ENCODE measurements at regions not wholly inside any gene's neighbourhood (a gene's known extent, or its start where the extent isn't known, plus 50 kb on each side); places are given as distances from the start of the nearest gene placed in this dataset.

- H3K4me1 ChIP-seq (ENCODE audit: control insufficient read depth, insufficient read depth, low read length): no peaks in the 10 kb centered on the region
- no peaks in the 10 kb centered on the region for H3K36me3 ChIP-seq (ENCODE audit: control insufficient read depth, insufficient read depth, low read length)
- no peak overlapping the region for H3K4me3 ChIP-seq (ENCODE audit: low read length)
- H3K9ac ChIP-seq (ENCODE audit: low read length): no peak overlapping the region
- peaks cover 6% of the 10 kb centered on the region for H3K27me3 ChIP-seq (ENCODE audit: control insufficient read depth, insufficient read depth, low read length)
- H3K9me3 ChIP-seq (ENCODE audit: control insufficient read depth, low read length): no peaks in the 10 kb centered on the region
Measured at GRCh38 chr2:136448986-136449780, 316.2 kb upstream of the THSD7B start.

- no peaks in the 10 kb centered on the region for H3K36me3 ChIP-seq (ENCODE audit: control insufficient read depth, insufficient read depth, low read length)
- H3K9ac ChIP-seq (ENCODE audit: low read length): no peak overlapping the region
- no peaks in the 10 kb centered on the region for H3K4me1 ChIP-seq (ENCODE audit: control insufficient read depth, insufficient read depth, low read length)
- no peaks in the 10 kb centered on the region for H3K9me3 ChIP-seq (ENCODE audit: control insufficient read depth, low read length)
- peaks cover 6% of the 10 kb centered on the region for H3K27me3 ChIP-seq (ENCODE audit: control insufficient read depth, insufficient read depth, low read length)
- no peak overlapping the region for H3K4me3 ChIP-seq (ENCODE audit: low read length)
Measured at GRCh38 chr2:136448432-136448831, 316.9 kb upstream of the THSD7B start.

- no peaks in the 10 kb centered on the region for H3K36me3 ChIP-seq (ENCODE audit: control insufficient read depth, insufficient read depth, low read length)
- H3K9ac ChIP-seq (ENCODE audit: low read length): no peak overlapping the region
- H3K4me3 ChIP-seq (ENCODE audit: low read length): no peak overlapping the region
- H3K9me3 ChIP-seq (ENCODE audit: control insufficient read depth, low read length): no peaks in the 10 kb centered on the region
- H3K27me3 ChIP-seq (ENCODE audit: control insufficient read depth, insufficient read depth, low read length): peaks cover 6% of the 10 kb centered on the region
- H3K4me1 ChIP-seq (ENCODE audit: control insufficient read depth, insufficient read depth, low read length): no peaks in the 10 kb centered on the region
Measured at GRCh38 chr2:136444323-136444722, 321.0 kb upstream of the THSD7B start.

GRCh38 chr2:136443661-136444060 lies 321.7 kb upstream of the THSD7B start:
- no peak overlapping the region for H3K9ac ChIP-seq (ENCODE audit: low read length)
- peaks cover 6% of the 10 kb centered on the region for H3K27me3 ChIP-seq (ENCODE audit: control insufficient read depth, insufficient read depth, low read length)
- H3K4me3 ChIP-seq (ENCODE audit: low read length): no peak overlapping the region

GRCh38 chr2:136441979-136442714 lies 323.2 kb upstream of the THSD7B start:
- Histone ChIP-seq H3K27me3 (ENCODE audit: control insufficient read depth, insufficient read depth, low read length) (no peaks in the 10 kb centered on the region), H3K4me1 (ENCODE audit: control insufficient read depth, insufficient read depth, low read length) (no peaks in the 10 kb centered on the region), H3K9me3 (ENCODE audit: control insufficient read depth, low read length) (no peaks in the 10 kb centered on the region), H3K9ac (ENCODE audit: low read length) (no peak overlapping the region), H3K4me3 (ENCODE audit: low read length) (no peak overlapping the region), H3K36me3 (ENCODE audit: control insufficient read depth, insufficient read depth, low read length) (no peaks in the 10 kb centered on the region)

More at GRCh38 chr2:136443661-136444060, 321.7 kb upstream of the THSD7B start:
- no peaks in the 10 kb centered on the region for H3K36me3 ChIP-seq (ENCODE audit: control insufficient read depth, insufficient read depth, low read length)
- H3K9me3 ChIP-seq (ENCODE audit: control insufficient read depth, low read length): no peaks in the 10 kb centered on the region
- H3K4me1 ChIP-seq (ENCODE audit: control insufficient read depth, insufficient read depth, low read length): no peaks in the 10 kb centered on the region

GRCh38 chr2:136439064-136439676 lies 321.2 kb upstream of the CXCR4 start:
- no peaks in the 10 kb centered on the region for H3K36me3 ChIP-seq (ENCODE audit: control insufficient read depth, insufficient read depth, low read length)
- no peaks in the 10 kb centered on the region for H3K9me3 ChIP-seq (ENCODE audit: control insufficient read depth, low read length)
- no peaks in the 10 kb centered on the region for H3K4me1 ChIP-seq (ENCODE audit: control insufficient read depth, insufficient read depth, low read length)
- no peak overlapping the region for H3K9ac ChIP-seq (ENCODE audit: low read length)
- no peaks in the 10 kb centered on the region for H3K27me3 ChIP-seq (ENCODE audit: control insufficient read depth, insufficient read depth, low read length)
- H3K4me3 ChIP-seq (ENCODE audit: low read length): no peak overlapping the region

- no peaks in the 10 kb centered on the region for H3K9me3 ChIP-seq (ENCODE audit: control insufficient read depth, low read length)
- no peaks in the 10 kb centered on the region for H3K36me3 ChIP-seq (ENCODE audit: control insufficient read depth, insufficient read depth, low read length)
- H3K27me3 ChIP-seq (ENCODE audit: control insufficient read depth, insufficient read depth, low read length): no peaks in the 10 kb centered on the region
- no peak overlapping the region for H3K4me3 ChIP-seq (ENCODE audit: low read length)
- H3K9ac ChIP-seq (ENCODE audit: low read length): no peak overlapping the region
- H3K4me1 ChIP-seq (ENCODE audit: control insufficient read depth, insufficient read depth, low read length): no peaks in the 10 kb centered on the region
Measured at GRCh38 chr2:136437461-136437860, 319.5 kb upstream of the CXCR4 start.

GRCh38 chr2:136436936-136437335 lies 319.0 kb upstream of the CXCR4 start:
- Histone ChIP-seq H3K4me3 (ENCODE audit: low read length) (no peak overlapping the region), H3K9me3 (ENCODE audit: control insufficient read depth, low read length) (no peaks in the 10 kb centered on the region), H3K27me3 (ENCODE audit: control insufficient read depth, insufficient read depth, low read length) (no peaks in the 10 kb centered on the region), H3K4me1 (ENCODE audit: control insufficient read depth, insufficient read depth, low read length) (no peaks in the 10 kb centered on the region), H3K9ac (ENCODE audit: low read length) (no peak overlapping the region), H3K36me3 (ENCODE audit: control insufficient read depth, insufficient read depth, low read length) (no peaks in the 10 kb centered on the region)

- no peaks in the 10 kb centered on the region for H3K27me3 ChIP-seq (ENCODE audit: control insufficient read depth, insufficient read depth, low read length)
- no peak overlapping the region for H3K9ac ChIP-seq (ENCODE audit: low read length)
- no peaks in the 10 kb centered on the region for H3K36me3 ChIP-seq (ENCODE audit: control insufficient read depth, insufficient read depth, low read length)
- no peak overlapping the region for H3K4me3 ChIP-seq (ENCODE audit: low read length)
- no peaks in the 10 kb centered on the region for H3K4me1 ChIP-seq (ENCODE audit: control insufficient read depth, insufficient read depth, low read length)
- no peaks in the 10 kb centered on the region for H3K9me3 ChIP-seq (ENCODE audit: control insufficient read depth, low read length)
Measured at GRCh38 chr2:136434251-136434715, 316.3 kb upstream of the CXCR4 start.

GRCh38 chr2:136433261-136433660 lies 315.3 kb upstream of the CXCR4 start:
- Histone ChIP-seq H3K27me3 (ENCODE audit: control insufficient read depth, insufficient read depth, low read length) (no peaks in the 10 kb centered on the region), H3K4me3 (ENCODE audit: low read length) (no peak overlapping the region), H3K36me3 (ENCODE audit: control insufficient read depth, insufficient read depth, low read length) (no peaks in the 10 kb centered on the region), H3K4me1 (ENCODE audit: control insufficient read depth, insufficient read depth, low read length) (no peaks in the 10 kb centered on the region), H3K9me3 (ENCODE audit: control insufficient read depth, low read length) (no peaks in the 10 kb centered on the region), H3K9ac (ENCODE audit: low read length) (no peak overlapping the region)

GRCh38 chr2:136424112-136424511 lies 306.2 kb upstream of the CXCR4 start:
- Histone ChIP-seq H3K27me3 (ENCODE audit: control insufficient read depth, insufficient read depth, low read length) (peaks cover 16% of the 10 kb centered on the region), H3K9me3 (ENCODE audit: control insufficient read depth, low read length) (no peaks in the 10 kb centered on the region), H3K9ac (ENCODE audit: low read length) (no peak overlapping the region), H3K36me3 (ENCODE audit: control insufficient read depth, insufficient read depth, low read length) (no peaks in the 10 kb centered on the region), H3K4me3 (ENCODE audit: low read length) (no peak overlapping the region), H3K4me1 (ENCODE audit: control insufficient read depth, insufficient read depth, low read length) (peaks cover 7% of the 10 kb centered on the region)

- no peaks in the 10 kb centered on the region for H3K36me3 ChIP-seq (ENCODE audit: control insufficient read depth, insufficient read depth, low read length)
- H3K9me3 ChIP-seq (ENCODE audit: control insufficient read depth, low read length): no peaks in the 10 kb centered on the region
- peak overlapping the region; percentile 35 for H3K9ac ChIP-seq (ENCODE audit: low read length)
- H3K4me3 ChIP-seq (ENCODE audit: low read length): peak overlapping the region; percentile 10
- peaks cover 7% of the 10 kb centered on the region for H3K4me1 ChIP-seq (ENCODE audit: control insufficient read depth, insufficient read depth, low read length)
- H3K27me3 ChIP-seq (ENCODE audit: control insufficient read depth, insufficient read depth, low read length): peaks cover 16% of the 10 kb centered on the region
Measured at GRCh38 chr2:136423516-136423996, 305.6 kb upstream of the CXCR4 start.
